CD4-positive, alpha-beta T cell treated with Interleukin-4 for 4 hours (primary cell): ENCODE measurements at regions not wholly inside any gene's neighbourhood (a gene's known extent, or its start where the extent isn't known, plus 50 kb on each side); places are given as distances from the start of the nearest gene placed in this dataset.

Experiments
- DNase-seq: peaks from one replicate; pipeline ENCODE4 v3.0.0-alpha.2; 2020

DNA sequence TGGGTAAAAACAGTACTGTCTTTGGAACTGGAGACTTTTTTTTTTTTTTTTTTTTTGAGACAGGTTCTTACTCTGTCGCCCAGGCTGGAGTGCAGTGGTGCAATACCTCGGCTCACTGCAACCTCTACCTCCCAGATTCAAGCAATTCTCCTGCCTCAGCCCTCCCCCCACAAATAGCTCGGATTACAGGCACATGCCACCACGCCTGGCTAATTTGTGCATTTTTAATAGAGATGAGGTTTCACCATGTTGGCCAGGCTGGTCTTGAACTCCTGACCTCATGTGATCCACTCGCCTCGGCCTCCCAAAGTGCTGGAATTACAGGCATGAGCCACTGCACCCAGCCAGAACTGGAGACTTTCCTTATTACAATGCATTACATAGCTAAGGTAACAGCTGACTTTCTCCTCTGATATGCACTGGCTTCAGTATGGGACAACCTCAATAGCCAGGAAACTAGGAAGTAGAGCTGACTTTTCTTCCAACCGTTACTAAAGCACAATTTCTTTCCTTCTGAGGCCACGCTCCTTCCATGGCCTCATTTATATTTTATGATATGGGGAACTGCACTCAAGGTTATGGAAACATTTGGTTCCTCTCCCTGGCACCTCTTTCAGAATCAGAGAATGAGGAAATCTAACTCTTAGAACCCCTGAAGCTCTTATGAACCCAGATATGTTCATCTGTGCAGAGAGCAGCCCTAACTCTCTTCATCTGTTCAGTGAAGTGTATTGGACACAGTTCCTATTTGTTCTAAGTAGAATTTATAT lies 53.5 kb upstream of the FAM9B start:
- no peak for DNase-seq

DNA sequence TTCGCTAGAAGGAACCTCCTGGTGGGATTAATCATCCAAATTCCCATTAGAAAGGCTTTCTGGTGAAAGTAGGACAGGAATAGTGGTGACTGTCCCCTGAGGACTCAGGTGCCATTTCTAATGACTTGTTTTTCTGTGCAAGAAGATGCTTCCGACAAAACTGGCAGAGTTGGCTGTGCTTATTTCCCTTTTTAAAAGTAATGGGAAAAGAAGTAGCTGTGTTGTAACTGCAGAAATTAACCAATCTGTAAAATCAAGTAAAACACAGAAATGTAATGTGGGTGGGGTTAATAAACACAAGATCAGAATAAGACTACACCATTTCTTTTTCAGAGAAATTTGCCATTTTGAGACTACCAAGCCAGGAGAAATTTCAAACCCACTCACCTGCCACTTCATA lies 55.0 kb upstream of the FAM9B start:
- no peak for DNase-seq

DNA sequence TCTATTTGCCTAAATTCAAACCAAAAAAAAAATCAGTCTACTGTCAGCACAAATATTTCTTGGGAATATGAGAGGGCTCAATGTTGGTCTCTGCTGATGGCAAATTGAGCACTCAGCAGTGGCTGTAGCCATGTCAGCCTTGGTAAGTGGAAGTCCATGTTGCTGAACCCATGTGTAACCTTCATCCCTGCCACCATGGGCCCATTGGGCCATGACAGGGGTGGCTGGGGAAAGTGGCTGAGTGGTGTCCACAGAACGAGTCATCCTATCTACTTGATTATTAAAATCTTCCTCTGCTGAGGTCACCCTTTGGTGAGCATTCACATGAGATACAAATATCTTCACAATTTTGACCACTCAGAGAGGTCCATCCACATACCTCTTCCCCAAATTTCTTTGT lies 56.8 kb upstream of the FAM9B start:
- DNase-seq, result no peak

DNA sequence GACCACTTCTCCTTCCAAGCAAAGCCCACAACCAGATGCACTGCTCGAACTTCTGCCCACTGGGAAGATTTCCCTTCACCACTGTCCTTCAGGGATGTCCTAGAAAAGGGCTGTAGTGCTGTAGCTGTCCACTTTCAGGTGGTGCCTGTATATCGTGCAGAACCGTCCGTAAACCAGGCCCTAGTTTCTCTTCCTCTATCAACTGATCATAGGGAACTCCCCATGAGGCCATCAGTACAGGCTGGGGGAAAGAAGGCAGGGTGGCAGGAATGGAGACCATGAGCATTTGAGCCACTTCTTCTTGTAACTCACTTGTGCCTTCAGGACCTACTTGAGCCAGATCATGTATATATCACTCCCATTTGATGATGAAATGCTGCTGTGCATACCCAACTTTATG lies 57.3 kb upstream of the FAM9B start:
- no peak for DNase-seq

DNA sequence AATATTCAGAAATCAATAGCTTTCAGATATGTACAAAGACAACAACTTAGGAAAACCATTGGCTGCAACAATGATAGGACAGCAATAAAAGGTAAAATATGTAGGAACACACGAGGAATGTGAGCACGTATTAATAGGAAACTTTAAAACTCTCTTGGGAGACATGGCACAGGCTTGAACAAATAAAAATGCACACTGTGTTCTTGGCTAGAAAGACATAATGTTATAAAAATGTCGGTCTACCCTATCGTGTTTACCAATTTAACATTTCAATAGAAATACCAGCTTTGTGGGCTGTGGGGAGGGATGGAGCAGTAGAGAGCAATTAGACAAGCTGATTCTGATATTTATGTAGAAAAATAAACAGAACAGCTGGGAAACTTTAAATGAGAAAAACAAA lies 69.0 kb upstream of the FAM9B start:
- no peak for DNase-seq

DNA sequence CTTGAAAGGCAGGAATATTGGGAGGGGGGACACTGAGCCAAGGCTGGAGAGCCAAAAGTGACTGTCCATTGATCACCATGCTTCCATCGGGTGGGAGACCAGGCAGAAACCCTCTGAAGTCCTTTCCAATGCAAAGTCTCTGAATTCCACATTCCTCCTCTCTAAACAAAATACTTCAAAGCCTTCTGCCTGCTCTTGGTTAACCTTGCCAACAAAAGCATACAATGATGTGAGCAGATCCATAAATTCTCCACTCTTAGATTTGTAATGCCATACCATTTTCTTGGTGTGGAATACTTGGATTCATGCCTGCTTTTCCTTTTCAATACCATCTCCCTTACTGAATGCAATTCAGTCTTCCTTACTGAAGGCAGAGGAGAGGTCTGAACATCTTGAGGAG lies 74.1 kb upstream of the FAM9B start:
- DNase-seq, result no peak

DNA sequence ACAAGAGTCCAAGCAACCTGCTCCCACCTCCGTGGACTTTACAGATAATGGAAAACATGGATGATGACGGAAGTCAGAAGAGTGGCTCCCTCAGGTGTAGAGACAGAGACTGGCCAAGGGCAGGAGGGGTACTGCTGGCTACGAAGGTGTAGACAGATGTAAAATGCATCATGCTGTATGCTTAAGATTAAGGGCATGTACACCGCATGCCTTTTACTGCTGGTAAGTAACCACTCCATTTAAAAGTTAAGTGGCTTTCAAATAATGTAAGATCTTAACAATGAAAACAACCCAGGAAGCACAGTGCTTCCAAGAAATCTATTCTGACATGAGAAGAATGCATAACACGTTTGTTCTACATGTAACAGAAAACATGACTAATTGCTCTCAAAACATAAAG lies 76.9 kb upstream of the FAM9B start:
- DNase-seq, result no peak

DNA sequence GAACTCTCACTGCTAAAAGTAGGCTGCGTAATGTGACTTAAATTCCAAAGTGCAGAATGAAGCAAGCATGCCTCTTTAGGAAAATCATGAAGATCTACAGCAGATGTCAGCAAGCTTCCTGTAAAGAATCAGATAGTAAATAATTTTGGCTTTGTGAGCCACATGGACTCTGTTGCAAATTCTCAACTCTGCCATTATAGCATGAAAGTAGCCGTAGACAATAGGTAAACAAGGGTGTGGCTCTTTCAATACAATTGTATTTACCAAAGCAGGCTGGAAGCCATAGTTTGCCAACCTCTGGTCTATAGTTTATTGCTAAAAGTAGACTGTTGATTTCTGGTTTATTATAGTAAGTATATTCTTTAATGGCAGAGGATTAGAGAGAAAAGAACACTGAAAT lies 80.3 kb upstream of the FAM9B start:
- no peak for DNase-seq

DNA sequence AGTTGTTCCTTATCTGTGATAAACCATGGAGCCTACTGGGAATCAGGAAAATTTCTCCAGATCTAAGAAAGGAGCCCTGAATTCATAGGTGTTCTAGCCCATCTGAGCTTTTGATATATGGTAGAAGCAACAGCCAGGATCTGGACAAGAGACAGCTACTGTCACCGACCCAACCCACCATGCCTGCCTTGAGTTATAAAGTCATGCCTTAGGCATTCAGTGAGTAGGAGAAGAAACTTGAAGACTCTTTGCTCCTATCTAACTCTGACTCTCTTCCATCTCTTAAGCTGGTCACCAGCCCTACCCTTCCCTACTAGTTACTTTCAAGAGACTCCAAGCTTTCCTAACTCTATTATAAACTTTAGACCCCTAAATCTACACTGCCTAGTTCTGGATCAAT lies 83.9 kb upstream of the FAM9B start:
- DNase-seq, result no peak

DNA sequence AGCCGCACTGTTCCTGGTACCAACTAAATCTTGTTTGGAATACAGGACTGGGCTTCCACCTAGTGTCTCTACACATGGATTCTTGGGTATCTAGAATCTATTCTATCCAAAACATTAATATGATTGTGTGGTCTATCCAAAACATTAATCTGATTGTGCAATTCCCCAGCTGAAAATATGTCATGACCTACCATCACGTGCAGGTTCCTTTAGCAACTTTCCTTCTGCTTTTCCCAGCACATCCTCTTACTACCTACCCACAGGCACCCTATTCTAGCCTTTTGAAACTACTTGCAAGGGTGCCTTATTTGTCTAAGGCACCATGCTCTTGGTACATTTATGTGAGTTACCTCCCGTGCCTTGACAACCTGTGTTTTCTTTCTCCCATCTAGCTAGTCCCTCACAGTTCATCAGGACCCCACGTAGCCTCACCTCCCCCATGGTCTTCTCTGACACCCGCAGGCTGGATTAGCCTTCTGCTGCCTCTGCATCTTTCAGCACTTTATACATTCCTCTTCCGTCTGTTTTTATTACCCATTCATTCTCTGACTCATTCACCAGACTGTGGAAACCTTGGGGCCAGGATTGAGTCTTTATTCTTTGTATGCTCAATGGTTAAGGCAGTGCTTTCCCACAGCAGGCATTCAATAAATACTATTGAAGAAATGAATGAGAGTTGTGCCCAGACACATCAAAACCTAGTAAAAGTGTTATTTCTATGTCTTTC lies 88.8 kb upstream of the FAM9B start:
- DNase-seq, result no peak

DNA sequence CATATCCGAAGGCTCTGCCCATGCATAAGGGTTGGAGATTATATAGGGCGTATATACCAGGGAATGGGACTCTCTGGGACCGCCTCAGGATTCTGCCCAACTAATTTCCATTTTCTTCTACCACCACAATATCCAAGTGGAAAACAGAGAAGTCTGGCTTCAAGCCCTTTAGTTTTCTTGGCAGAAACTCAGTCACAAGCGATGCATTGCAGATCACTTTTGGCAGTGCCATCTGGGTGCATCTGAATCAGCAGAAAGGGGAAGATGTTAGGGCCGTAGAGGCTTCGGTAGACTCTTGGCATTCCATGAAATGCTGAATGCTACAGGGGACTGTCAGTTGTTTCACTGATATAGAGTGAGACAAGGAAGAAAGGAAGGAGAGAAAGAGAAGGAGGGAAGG lies 94.1 kb upstream of the FAM9B start:
- no peak for DNase-seq

DNA sequence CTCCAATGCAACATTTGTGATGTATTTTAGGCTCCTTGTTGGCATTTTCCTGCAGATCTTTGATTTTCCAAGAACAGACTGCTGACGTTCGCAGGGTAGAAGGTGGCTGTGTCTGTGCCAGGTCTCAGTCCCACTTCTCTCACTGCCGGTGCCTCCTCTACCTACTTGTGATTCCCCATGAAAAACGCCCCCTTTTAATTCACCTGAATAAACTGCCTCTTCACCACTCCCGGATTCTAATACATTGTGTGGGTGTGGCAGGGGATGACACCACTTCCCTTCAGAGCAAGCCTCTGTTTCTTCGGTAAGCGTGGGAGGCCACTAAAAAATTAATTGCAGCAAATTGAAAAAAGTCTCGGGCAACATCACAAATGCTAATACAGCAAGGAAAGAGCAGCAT lies 96.1 kb upstream of the FAM9B start:
- DNase-seq, result no peak

DNA sequence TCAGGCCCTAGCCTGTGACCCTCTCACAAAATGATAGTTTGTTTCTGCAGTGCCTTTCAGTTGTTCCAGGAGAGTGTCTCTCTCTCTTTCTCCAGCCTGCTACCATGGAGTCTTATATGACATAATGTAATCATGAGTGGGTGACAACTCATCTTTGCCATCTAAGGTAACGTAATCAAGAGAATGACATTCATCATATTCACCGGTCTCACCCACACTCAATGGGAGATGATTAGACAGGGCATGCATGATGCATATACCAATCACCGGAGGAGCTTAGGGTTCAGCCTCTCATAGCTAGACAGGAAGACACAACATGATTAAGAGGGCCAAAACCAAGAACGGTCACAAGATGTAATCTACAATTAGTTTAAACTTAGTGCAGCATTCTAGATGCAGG lies 97.1 kb upstream of the FAM9B start:
- no peak for DNase-seq

DNA sequence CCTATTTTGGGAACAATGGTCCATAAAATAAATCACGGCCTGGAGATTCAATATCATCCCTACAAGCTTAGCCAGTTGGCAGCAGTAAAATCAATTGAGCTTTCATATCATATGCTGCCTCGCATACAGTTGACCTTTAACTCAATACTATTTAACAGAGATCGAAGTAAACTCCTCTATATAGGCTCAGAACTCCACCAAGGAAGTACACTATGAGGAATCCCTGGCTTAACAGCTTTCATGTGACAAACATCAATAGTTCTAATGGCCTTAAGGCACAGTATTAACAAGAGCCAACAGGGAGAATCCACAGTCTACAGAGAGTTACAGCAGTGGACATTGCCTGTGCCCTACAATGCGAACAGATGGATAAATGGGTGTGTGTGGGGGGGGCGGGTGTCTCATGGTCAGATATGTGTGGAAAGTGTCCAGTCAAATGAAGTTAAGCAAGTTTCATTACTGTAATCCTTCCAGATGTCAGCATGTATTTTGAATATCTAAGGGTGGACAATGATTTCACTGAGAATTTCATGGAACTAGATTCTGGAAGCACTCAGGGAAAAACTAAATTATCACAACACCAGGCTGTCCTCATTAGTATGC lies 98.2 kb upstream of the FAM9B start:
- DNase-seq, result no peak

DNA sequence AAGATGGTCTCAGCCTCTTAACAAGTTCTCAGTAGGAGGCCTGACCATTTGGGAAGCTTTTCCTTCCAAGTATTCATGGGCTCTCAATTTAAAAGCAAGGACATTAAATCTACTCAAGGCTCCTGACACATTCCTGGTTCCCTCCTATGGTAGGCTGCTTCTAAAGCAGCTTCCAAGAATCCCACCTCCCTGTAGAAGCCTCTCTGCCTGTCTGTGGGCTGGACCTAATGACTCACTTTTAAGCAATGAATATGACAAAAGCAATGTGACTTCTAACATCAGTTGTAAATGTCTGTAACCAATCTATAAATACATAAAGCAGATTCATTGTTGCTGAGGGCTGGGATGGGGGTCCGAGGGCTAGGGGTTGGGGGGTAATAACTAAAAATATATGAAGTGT lies 99.5 kb upstream of the FAM9B start:
- DNase-seq, result no peak

DNA sequence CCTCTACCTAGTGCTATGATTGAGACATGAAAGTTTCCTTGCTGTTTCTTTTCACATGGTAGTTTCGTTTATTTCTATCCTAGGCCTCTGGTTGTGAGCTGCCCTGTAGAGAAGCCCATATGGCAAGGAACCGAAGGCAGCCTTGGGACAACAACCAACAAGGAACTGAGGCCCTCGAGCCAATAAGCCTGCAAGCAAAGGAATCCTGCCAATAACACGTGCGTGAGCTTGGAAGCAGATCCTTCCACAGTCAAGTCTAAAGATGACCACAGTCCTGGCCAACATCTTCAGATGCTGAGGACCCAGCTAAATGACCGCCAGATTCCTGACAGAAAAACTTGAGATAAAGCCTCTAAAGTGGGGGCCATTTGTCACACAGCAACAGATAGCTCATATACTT lies 100.4 kb upstream of the FAM9B start:
- DNase-seq, result no peak

DNA sequence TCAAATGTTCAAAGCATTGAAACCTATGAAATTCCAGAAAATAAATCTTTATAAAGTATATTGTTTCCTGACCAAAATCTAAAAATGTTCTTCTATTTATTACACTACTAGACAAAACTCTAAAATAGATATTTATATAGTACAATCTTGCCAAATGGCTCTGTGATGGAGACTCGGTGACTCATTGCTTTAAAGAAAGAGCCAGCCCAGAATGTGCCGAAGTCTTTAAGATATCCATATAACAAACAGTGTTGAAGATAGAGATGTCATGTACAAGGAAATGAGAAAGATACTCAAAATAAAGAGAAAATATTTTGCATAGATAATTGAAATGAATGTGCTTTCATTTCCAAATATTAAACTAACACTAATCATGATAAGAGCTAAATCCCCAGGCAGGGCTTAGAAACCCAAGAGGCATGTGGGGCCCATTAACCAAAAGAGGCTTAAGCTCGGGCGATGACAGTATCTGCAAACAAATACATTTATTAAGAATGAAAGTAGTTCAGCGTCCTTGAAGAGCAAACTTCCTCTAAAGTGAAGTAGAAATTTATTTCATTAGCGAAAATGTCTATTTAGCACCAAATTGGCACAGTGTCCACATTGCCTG lies 102.1 kb upstream of the FAM9B start:
- DNase-seq, result no peak

DNA sequence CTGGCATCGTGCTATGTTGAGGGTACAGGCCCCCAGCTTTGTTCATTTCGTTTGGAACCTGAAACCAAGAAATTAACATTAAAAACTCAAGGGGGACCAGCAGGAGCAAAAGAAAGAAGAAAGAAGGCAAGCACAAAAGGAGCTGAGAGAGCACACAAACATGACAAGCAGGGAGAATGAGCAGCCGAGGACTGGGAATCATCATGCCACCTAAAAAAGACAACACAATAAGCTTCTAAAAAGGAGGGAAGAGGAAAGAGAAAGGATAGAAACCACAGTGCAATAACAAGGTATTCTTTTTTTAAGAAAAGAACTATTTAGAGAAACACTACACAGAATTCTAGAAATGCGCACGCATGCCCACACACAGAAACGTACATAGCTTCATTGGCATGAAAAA lies 103.2 kb upstream of the FAM9B start:
- no peak for DNase-seq

DNA sequence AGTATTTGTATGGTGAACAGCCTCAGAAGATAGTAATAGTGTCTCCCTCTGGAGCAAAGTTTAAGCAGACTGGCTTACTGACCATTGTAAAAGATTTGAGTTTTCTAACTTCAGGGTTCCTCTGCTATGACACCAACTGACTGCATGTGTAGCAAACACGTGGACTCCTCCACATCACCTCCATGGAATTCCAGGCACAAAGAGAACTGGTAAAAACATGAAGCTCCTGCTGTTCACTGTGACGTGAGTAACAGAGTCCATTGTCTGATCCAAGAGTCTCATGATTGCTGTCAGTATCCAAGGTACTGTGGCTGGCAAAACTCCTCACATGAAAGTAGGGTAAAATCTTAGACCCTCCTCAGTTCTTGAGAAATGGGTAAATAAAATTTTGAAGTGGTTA lies 107.6 kb upstream of the FAM9B start:
- DNase-seq, result no peak

DNA sequence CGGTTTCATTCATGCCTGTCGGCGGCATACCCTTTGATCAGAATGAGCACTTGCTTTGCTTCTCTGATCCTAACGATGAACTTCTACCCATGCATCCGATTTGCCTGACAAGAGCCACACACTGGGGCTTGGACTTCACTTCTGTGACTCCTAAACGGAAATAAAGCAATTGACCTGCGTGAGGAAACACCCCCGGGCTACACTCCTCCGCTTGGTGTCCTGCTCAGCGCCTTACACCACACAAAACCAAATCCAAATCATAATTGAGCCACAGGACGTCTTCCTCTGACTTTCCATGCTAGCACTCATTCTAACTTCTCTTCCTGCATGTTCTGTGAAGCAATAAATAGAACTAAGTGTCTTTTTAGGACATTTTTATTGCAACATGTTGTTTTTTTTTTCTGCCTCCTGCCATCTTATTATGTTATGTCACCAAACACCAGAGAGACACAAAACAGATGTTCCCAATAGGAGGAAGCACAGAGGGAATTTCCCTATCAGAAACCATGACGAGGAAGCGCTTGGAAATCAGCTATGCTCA lies 110.8 kb upstream of the FAM9B start:
- DNase-seq, result no peak

DNA sequence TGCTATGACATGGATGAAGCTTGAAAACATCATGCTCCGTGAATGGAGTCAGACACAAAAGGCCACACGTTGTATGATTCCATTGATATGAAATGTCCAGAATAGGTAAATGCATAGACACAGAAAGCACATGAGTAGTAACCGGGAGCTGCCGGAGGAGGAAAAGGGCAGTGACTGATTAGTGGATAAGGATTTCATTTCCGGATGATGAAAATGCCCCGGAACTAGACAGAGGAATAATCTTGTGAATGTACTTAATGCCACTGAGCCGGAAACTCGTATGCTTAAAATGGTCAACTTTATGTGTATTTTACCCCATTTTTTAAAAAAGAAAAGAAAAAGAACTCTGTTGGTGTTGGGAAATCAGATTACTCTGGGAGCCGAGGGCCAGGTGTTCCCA lies 112.7 kb upstream of the FAM9B start:
- DNase-seq, result no peak

DNA sequence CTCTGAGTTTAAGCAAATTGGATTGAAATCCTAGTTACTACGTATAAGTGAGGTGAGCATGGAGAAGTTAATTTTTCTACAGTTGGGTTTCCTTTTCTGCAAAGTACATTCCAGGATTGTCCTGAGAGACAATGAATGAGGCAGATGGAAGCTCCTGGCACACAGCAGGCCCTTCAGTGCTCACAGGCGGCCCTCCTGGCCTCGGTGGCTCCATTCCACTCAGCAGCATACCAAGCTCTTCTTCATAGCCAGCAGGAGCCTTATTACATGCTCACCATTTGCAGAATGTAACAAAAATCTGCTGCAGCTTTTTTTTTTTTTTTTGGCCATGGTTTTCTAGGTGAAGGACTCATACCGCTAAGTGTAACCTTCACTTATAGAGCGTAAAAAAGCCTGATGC lies 113.2 kb upstream of the FAM9B start:
- no peak for DNase-seq

DNA sequence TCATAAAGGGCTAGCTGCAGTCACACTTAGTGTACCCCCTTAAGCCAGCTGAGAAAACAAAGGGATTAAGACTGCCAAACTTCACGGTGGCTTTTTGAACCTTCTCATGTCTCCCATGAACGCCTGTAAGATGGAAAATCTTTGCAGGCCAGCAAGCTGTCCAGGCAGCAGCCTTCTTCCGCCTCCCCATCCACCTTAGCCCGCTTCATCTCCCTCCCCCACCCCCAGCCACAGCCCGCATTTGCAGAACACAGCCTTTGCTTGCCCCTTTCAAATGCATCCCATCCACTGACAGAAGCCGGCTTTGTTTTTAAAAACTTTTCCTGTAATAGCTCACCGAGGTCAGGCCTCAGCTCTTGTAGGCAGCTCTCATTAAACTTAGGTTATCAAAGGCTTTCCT lies 113.8 kb upstream of the FAM9B start:
- no peak for DNase-seq
